A673 (cell line): ENCODE measurements at regions not wholly inside any gene's neighbourhood (a gene's known extent, or its start where the extent isn't known, plus 50 kb on each side); places are given as distances from the start of the nearest gene placed in this dataset.
"Not testable (repeated sequence)": the region's sequence is repeated elsewhere in the genome, so short reads cannot be mapped to it uniquely, and the experiment has no call there.

Experiments
- BruUV-seq: library from RNA; stranded (reverse); fragments of 400-500 nt; replicated peaks from 2 replicates; lab custom pipeline; 2021; lab: Mats Ljungman, UMichigan
- CTCF ChIA-PET: fragments of 300-600 bp; sonication (Branson Sonifier 250); formaldehyde crosslinking; loops from one replicate; lab custom pipeline; 2022; ENCODE audit warnings: antibody characterized with exemption; lab: Charles Lee
- POLR2A ChIA-PET: fragments of 300-600 bp; sonication (Branson Sonifier 250); formaldehyde crosslinking; loops from one replicate; lab custom pipeline; 2022; ENCODE audit warnings: antibody characterized with exemption; ENCODE audit not compliant: low non-redundant PET; lab: Charles Lee
- DNase-seq: peaks from one replicate; pipeline ENCODE4 v3.0.0-alpha.2; 2015; ENCODE audit warnings: low spot score
- H3K27ac ChIP-seq: fragments of 200-600 bp; sonication (generic); 2 replicates; pipeline ENCODE4 v1.5.1; 2016; ENCODE audit warnings: mixed run types, low read depth, mild to moderate bottlenecking, mixed read lengths, antibody characterized with exemption, low read length; ENCODE audit not compliant: poor library complexity, severe bottlenecking
- H3K27me3 ChIP-seq: fragments of 200-600 bp; sonication (generic); replicated peaks from 2 replicates; pipeline ENCODE4 v1.6.1; 2017; ENCODE audit warnings: mixed run types, low read depth, mild to moderate bottlenecking, mixed read lengths, antibody characterized with exemption, low read length; ENCODE audit not compliant: insufficient read depth, poor library complexity
- H3K36me3 ChIP-seq: fragments of 200-600 bp; sonication (generic); 2 replicates; pipeline ENCODE4 v1.6.1; 2016; ENCODE audit warnings: mixed run types, mild to moderate bottlenecking, mixed read lengths, antibody characterized with exemption, low read length; ENCODE audit not compliant: insufficient read depth, poor library complexity, severe bottlenecking
- H3K4me1 ChIP-seq: fragments of 200-600 bp; sonication (generic); 2 replicates; pipeline ENCODE4 v1.6.1; 2017; ENCODE audit warnings: mixed run types, mild to moderate bottlenecking, mixed read lengths, antibody characterized with exemption, low read length; ENCODE audit not compliant: insufficient read depth, poor library complexity, severe bottlenecking
- H3K4me3 ChIP-seq: fragments of 200-600 bp; sonication (generic); 2 replicates; pipeline ENCODE4 v1.5.1; 2016; ENCODE audit warnings: low read depth, mixed run types, mild to moderate bottlenecking, mixed read lengths, low read length; ENCODE audit not compliant: poor library complexity, severe bottlenecking
- H3K9me3 ChIP-seq: fragments of 200-600 bp; sonication (generic); 2 replicates; pipeline ENCODE4 v1.6.1; 2016; ENCODE audit warnings: mixed run types, low read depth, mild to moderate bottlenecking, mixed read lengths, antibody characterized with exemption, low read length; ENCODE audit not compliant: poor library complexity, severe bottlenecking
- CTCF ChIP-seq: fragments of 300-800, 200-600 bp; sonication (generic); conservative IDR thresholded peaks from 2 replicates; pipeline ENCODE4 v1.5.1; 2017; ENCODE audit warnings: low read depth, mild to moderate bottlenecking, antibody characterized with exemption, low read length, moderate library complexity, mixed read lengths
- EZH2 ChIP-seq: fragments of 200-600 bp; sonication (generic); IDR thresholded peaks from 2 replicates; pipeline ENCODE4 v1.6.1; 2017; ENCODE audit warnings: borderline replicate concordance, low read depth, mild to moderate bottlenecking, mixed read lengths, antibody characterized with exemption, low read length; ENCODE audit not compliant: poor library complexity, severe bottlenecking
- intact Hi-C: fragments of 100-400 bp; cut with micrococcal nuclease; formaldehyde crosslinking; loops from one replicate; pipeline ENCODE4 v1.10.0; 2022; ENCODE audit not compliant: unreplicated experiment

- DNase-seq, result no peak
- Histone ChIP-seq H3K36me3 (no peaks in the 10 kb centered on the region), H3K9me3 (no peaks in the 10 kb centered on the region), H3K27ac (no peak overlapping the region), H3K4me1 (no peaks in the 10 kb centered on the region), H3K27me3 (no peaks in the 10 kb centered on the region), H3K4me3 (no peak overlapping the region)
- POLR2A ChIA-PET, result no interaction called here
- no peak for TF ChIP-seq CTCF
- CTCF ChIA-PET, result interaction anchor here (1.2 kb wide), 1 partner anchor 24 kb away, joined by 4 read pairs; no protein-coding TSS in a partner anchor
- BruUV-seq, result no TSS peak
- intact Hi-C loops, result no loop called here
Observed at GRCh38 chr3:157582637-157582973, 79.4 kb upstream of the VEPH1 start.

DNA sequence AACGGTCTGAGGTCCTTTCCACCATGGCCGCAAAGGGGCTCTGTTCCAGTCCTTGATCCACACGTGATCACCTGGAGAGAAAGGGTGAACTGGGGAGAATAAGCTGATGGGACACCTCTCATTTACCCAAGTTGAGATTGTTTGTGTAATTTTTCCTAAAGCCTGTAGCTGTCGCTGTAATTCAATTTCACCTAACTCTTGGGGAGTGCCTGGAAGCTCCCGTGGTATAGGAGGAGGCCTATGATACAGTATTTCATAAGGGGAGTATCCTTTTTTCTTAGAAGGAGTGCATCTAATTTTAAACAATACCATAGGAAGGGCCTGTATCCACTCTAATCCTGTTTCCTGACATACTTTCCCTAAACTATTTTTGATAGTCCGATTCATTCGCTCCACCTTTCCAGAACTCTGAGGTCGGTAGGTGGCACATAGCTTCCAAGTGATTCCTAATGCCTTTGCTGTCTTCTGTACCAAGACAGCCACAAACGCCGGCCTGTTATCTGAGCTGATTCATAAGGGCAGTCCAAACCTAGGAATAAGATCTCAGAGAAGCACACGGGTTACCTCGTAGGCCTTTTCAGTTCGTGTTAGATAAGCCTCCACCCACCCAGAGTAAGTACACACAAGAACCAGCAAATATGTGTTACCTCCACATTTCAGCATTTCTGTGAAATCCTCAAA is 78.9 kb upstream of the VEPH1 start:
- H3K4me1 ChIP-seq, intact Hi-C loops, POLR2A ChIA-PET, BruUV-seq, H3K36me3 ChIP-seq, H3K4me3 ChIP-seq, H3K27ac ChIP-seq, DNase-seq, H3K27me3 ChIP-seq, H3K9me3 ChIP-seq: not testable (repeated sequence)
- CTCF ChIA-PET, result interaction anchor here (1.2 kb wide), 1 partner anchor 24 kb away, joined by 4 read pairs; no protein-coding TSS in a partner anchor

DNA sequence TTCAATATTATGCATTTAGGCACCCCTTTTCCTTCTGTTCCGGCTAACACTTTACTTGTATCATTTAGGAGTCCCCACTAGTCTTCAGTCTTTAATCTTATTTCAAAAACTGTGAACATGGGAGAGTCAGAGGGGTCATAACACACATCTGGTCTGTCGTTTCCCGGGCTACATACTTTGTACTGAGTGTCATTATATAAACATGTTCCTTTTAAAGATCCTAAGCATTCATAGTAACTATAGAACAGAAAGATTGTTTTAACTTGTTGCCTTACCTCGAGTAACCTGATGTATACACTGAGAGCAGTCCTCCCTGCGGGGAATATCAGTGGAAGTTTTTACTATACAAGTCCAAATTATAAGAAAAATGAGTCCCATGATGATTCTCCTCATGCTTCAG is 78.2 kb upstream of the VEPH1 start:
- ChIA-PET CTCF (interaction anchor here (1.2 kb wide), 1 partner anchor 25 kb away, joined by 4 read pairs; no protein-coding TSS in a partner anchor), POLR2A (no interaction called here)
- BruUV-seq, result no TSS peak

More for the DNA sequence above, 78.2 kb upstream of the VEPH1 start:
- H3K36me3 ChIP-seq, result no peaks in the 10 kb centered on the region
- H3K9me3 ChIP-seq, result no peaks in the 10 kb centered on the region
- H3K27me3 ChIP-seq, result no peaks in the 10 kb centered on the region
- TF ChIP-seq EZH2 (no peak), CTCF (no peak)
- no peak overlapping the region for H3K27ac ChIP-seq
- no peaks in the 10 kb centered on the region for H3K4me1 ChIP-seq
- H3K4me3 ChIP-seq, result no peak overlapping the region
- intact Hi-C loops, result no loop called here
- no peak for DNase-seq
